ENCODE measurements at regions not wholly inside any gene's neighbourhood (a gene's known extent, or its start where the extent isn't known, plus 50 kb on each side); places are given as distances from the start of the nearest gene placed in this dataset.
"Not testable (repeated sequence)": the region's sequence is repeated elsewhere in the genome, so short reads cannot be mapped to it uniquely, and the experiment has no call there.

GRCh38 chr2:142827170-142827569, 50.3 kb upstream of the KYNU start:
- WGBS (ENCODE audit: insufficient coverage, low lambda C conversion rate): 95% methylated on average over 4 of the region's 9 CpGs
- no peaks in the 10 kb centered on the region for H3K27me3 ChIP-seq (ENCODE audit: control insufficient read depth, insufficient read depth, low read length)
- no peak for DNase-seq
- no peak overlapping the region for H3K27ac ChIP-seq (ENCODE audit: low read length)
- H3K4me1 ChIP-seq (ENCODE audit: control insufficient read depth, insufficient read depth, low read length): no peaks in the 10 kb centered on the region
- no peaks in the 10 kb centered on the region for H3K36me3 ChIP-seq (ENCODE audit: control insufficient read depth, insufficient read depth, low read length)
- H3K9me3 ChIP-seq (ENCODE audit: control insufficient read depth, low read depth, low read length): no peaks in the 10 kb centered on the region
- no peak overlapping the region for H3K4me3 ChIP-seq (ENCODE audit: low read length)

GRCh38 chr2:142825861-142826260, 51.6 kb upstream of the KYNU start:
- no peaks in the 10 kb centered on the region for H3K4me1 ChIP-seq (ENCODE audit: control insufficient read depth, insufficient read depth, low read length)
- no CpG with 5 or more reads among the region's 2 CpGs for WGBS (ENCODE audit: insufficient coverage, low lambda C conversion rate)
- no peak overlapping the region for H3K4me3 ChIP-seq (ENCODE audit: low read length)
- no peaks in the 10 kb centered on the region for H3K9me3 ChIP-seq (ENCODE audit: control insufficient read depth, low read depth, low read length)
- no peak for DNase-seq
- H3K27me3 ChIP-seq (ENCODE audit: control insufficient read depth, insufficient read depth, low read length): no peaks in the 10 kb centered on the region
- H3K36me3 ChIP-seq (ENCODE audit: control insufficient read depth, insufficient read depth, low read length): no peaks in the 10 kb centered on the region
- H3K27ac ChIP-seq (ENCODE audit: low read length): no peak overlapping the region

- no peak overlapping the region for H3K27ac ChIP-seq (ENCODE audit: low read length)
- no CpG with 5 or more reads among the region's 1 CpG for WGBS (ENCODE audit: insufficient coverage, low lambda C conversion rate)
Measured at GRCh38 chr2:142824756-142825155, 52.7 kb upstream of the KYNU start.

GRCh38 chr2:142822190-142822589, 55.3 kb upstream of the KYNU start:
- WGBS (ENCODE audit: insufficient coverage, low lambda C conversion rate): 36% methylated on average over 1 of the region's 3 CpGs
- H3K27me3 ChIP-seq (ENCODE audit: control insufficient read depth, insufficient read depth, low read length): no peaks in the 10 kb centered on the region
- H3K9me3 ChIP-seq (ENCODE audit: control insufficient read depth, low read depth, low read length): no peaks in the 10 kb centered on the region
- no peak overlapping the region for H3K27ac ChIP-seq (ENCODE audit: low read length)
- no peak for DNase-seq
- no peaks in the 10 kb centered on the region for H3K36me3 ChIP-seq (ENCODE audit: control insufficient read depth, insufficient read depth, low read length)
- H3K4me1 ChIP-seq (ENCODE audit: control insufficient read depth, insufficient read depth, low read length): no peaks in the 10 kb centered on the region
- H3K4me3 ChIP-seq (ENCODE audit: low read length): no peak overlapping the region

More at GRCh38 chr2:142824756-142825155, 52.7 kb upstream of the KYNU start:
- Histone ChIP-seq H3K4me1 (ENCODE audit: control insufficient read depth, insufficient read depth, low read length) (no peaks in the 10 kb centered on the region), H3K4me3 (ENCODE audit: low read length) (no peak overlapping the region), H3K36me3 (ENCODE audit: control insufficient read depth, insufficient read depth, low read length) (no peaks in the 10 kb centered on the region), H3K27me3 (ENCODE audit: control insufficient read depth, insufficient read depth, low read length) (no peaks in the 10 kb centered on the region), H3K9me3 (ENCODE audit: control insufficient read depth, low read depth, low read length) (no peaks in the 10 kb centered on the region)
- DNase-seq: no peak

GRCh38 chr2:142819411-142819810, 58.1 kb upstream of the KYNU start:
- Histone ChIP-seq H3K27me3 (ENCODE audit: control insufficient read depth, insufficient read depth, low read length) (no peaks in the 10 kb centered on the region), H3K4me3 (ENCODE audit: low read length) (no peak overlapping the region), H3K9me3 (ENCODE audit: control insufficient read depth, low read depth, low read length) (no peaks in the 10 kb centered on the region), H3K36me3 (ENCODE audit: control insufficient read depth, insufficient read depth, low read length) (no peaks in the 10 kb centered on the region), H3K4me1 (ENCODE audit: control insufficient read depth, insufficient read depth, low read length) (no peaks in the 10 kb centered on the region), H3K27ac (ENCODE audit: low read length) (no peak overlapping the region)
- no peak for DNase-seq
- no CpG with 5 or more reads among the region's 2 CpGs for WGBS (ENCODE audit: insufficient coverage, low lambda C conversion rate)

- WGBS (ENCODE audit: insufficient coverage, low lambda C conversion rate): no CpG with 5 or more reads among the region's 1 CpG
- Histone ChIP-seq H3K27ac (ENCODE audit: low read length) (no peak overlapping the region), H3K27me3 (ENCODE audit: control insufficient read depth, insufficient read depth, low read length) (no peaks in the 10 kb centered on the region), H3K4me1 (ENCODE audit: control insufficient read depth, insufficient read depth, low read length) (no peaks in the 10 kb centered on the region), H3K4me3 (ENCODE audit: low read length) (no peak overlapping the region), H3K9me3 (ENCODE audit: control insufficient read depth, low read depth, low read length) (no peaks in the 10 kb centered on the region), H3K36me3 (ENCODE audit: control insufficient read depth, insufficient read depth, low read length) (no peaks in the 10 kb centered on the region)
- DNase-seq: no peak
Measured at GRCh38 chr2:142815375-142815774, 62.1 kb upstream of the KYNU start.

GRCh38 chr2:142813830-142814829, 63.3 kb upstream of the KYNU start:
- Histone ChIP-seq H3K9me3 (ENCODE audit: control insufficient read depth, low read depth, low read length) (no peaks in the 10 kb centered on the region), H3K27ac (ENCODE audit: low read length) (no peak overlapping the region), H3K4me3 (ENCODE audit: low read length) (no peak overlapping the region), H3K27me3 (ENCODE audit: control insufficient read depth, insufficient read depth, low read length) (no peaks in the 10 kb centered on the region), H3K4me1 (ENCODE audit: control insufficient read depth, insufficient read depth, low read length) (no peaks in the 10 kb centered on the region), H3K36me3 (ENCODE audit: control insufficient read depth, insufficient read depth, low read length) (no peaks in the 10 kb centered on the region)
- no peak for DNase-seq
- 60% methylated on average over 1 of the region's 5 CpGs for WGBS (ENCODE audit: insufficient coverage, low lambda C conversion rate)

GRCh38 chr2:142811644-142812043, 65.8 kb upstream of the KYNU start:
- not testable (repeated sequence) for H3K9me3 ChIP-seq (ENCODE audit: control insufficient read depth, low read depth, low read length); H3K4me1 ChIP-seq (ENCODE audit: control insufficient read depth, insufficient read depth, low read length); DNase-seq; H3K27ac ChIP-seq (ENCODE audit: low read length); H3K36me3 ChIP-seq (ENCODE audit: control insufficient read depth, insufficient read depth, low read length); H3K27me3 ChIP-seq (ENCODE audit: control insufficient read depth, insufficient read depth, low read length); H3K4me3 ChIP-seq (ENCODE audit: low read length)
- no CpG with 5 or more reads among the region's 13 CpGs for WGBS (ENCODE audit: insufficient coverage, low lambda C conversion rate)

- Histone ChIP-seq H3K4me3 (ENCODE audit: low read length) (no peak overlapping the region), H3K27me3 (ENCODE audit: control insufficient read depth, insufficient read depth, low read length) (no peaks in the 10 kb centered on the region), H3K36me3 (ENCODE audit: control insufficient read depth, insufficient read depth, low read length) (no peaks in the 10 kb centered on the region), H3K4me1 (ENCODE audit: control insufficient read depth, insufficient read depth, low read length) (no peaks in the 10 kb centered on the region), H3K27ac (ENCODE audit: low read length) (no peak overlapping the region), H3K9me3 (ENCODE audit: control insufficient read depth, low read depth, low read length) (no peaks in the 10 kb centered on the region)
- no peak for DNase-seq
Measured at GRCh38 chr2:142805244-142805643, 72.2 kb upstream of the KYNU start.

GRCh38 chr2:142803158-142803557, 74.3 kb upstream of the KYNU start:
- Histone ChIP-seq H3K36me3 (ENCODE audit: control insufficient read depth, insufficient read depth, low read length) (no peaks in the 10 kb centered on the region), H3K9me3 (ENCODE audit: control insufficient read depth, low read depth, low read length) (no peaks in the 10 kb centered on the region), H3K27me3 (ENCODE audit: control insufficient read depth, insufficient read depth, low read length) (no peaks in the 10 kb centered on the region), H3K4me3 (ENCODE audit: low read length) (no peak overlapping the region), H3K27ac (ENCODE audit: low read length) (no peak overlapping the region), H3K4me1 (ENCODE audit: control insufficient read depth, insufficient read depth, low read length) (no peaks in the 10 kb centered on the region)
- DNase-seq: no peak

- no peak overlapping the region for H3K4me3 ChIP-seq (ENCODE audit: low read length)
- 100% methylated on average over 1 of the region's 1 CpG for WGBS (ENCODE audit: insufficient coverage, low lambda C conversion rate)
- no peak overlapping the region for H3K27ac ChIP-seq (ENCODE audit: low read length)
- H3K36me3 ChIP-seq (ENCODE audit: control insufficient read depth, insufficient read depth, low read length): no peaks in the 10 kb centered on the region
- no peaks in the 10 kb centered on the region for H3K4me1 ChIP-seq (ENCODE audit: control insufficient read depth, insufficient read depth, low read length)
- H3K27me3 ChIP-seq (ENCODE audit: control insufficient read depth, insufficient read depth, low read length): no peaks in the 10 kb centered on the region
- no peak for DNase-seq
- no peaks in the 10 kb centered on the region for H3K9me3 ChIP-seq (ENCODE audit: control insufficient read depth, low read depth, low read length)
Measured at GRCh38 chr2:142796588-142796987, 80.9 kb upstream of the KYNU start.
